ENCODE measurements at regions not wholly inside any gene's neighbourhood (a gene's known extent, or its start where the extent isn't known, plus 50 kb on each side); places are given as distances from the start of the nearest gene placed in this dataset.

DNA sequence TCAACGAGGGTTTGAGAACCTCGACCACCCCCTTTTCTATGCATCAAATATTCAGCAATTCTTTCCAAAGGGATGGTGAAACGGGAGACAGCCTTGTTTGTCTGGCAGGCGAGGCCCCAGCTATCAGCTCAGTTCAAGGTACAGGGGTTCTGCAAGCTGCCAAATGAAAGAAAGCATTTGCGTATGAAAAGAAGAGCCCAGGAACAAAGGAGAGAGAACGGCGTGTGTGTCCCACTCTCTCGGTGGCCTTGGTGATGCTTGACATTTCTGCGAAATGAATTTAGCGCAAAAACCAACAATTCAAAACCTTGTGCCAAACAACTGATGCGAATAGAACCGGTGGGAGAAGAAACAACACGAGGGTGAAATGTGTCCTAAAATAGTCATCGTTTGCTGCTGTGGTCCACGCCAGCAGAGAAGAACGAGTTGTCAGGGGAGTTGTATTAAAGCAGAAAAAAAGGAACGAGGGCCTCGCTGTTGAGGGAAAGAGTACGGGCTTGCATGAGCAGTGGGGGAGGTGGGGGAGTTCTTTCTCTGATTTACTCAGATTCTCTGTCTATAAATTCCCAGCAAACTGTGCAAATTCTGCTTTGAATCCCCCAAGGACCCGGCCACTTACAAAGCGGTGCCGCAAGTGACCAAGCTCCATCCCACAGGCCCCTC lies 97.7 kb downstream of the TMEM130 start:
- Histone ChIP-seq H3K36me3 (ENCODE audit: low read length) (no peaks in the 10 kb centered on the region), H3K27me3 (ENCODE audit: low read length) (no peaks in the 10 kb centered on the region), H2AFZ (ENCODE audit: low read depth, low read length, severe bottlenecking) (no peak overlapping the region), H3K4me2 (ENCODE audit: low read depth, low read length, poor library complexity, severe bottlenecking) (no peak overlapping the region), H3K9ac (ENCODE audit: low read length) (no peak overlapping the region), H3K79me2 (ENCODE audit: insufficient read depth, low read length) (no peaks in the 10 kb centered on the region), H3K4me3 (ENCODE audit: insufficient read depth, low read length, poor library complexity, severe bottlenecking) (no peak overlapping the region), H3K9me2 (replicated peaks; ENCODE audit: insufficient read depth, low read length) (no peaks in the 10 kb centered on the region), H3K27ac (ENCODE audit: low read depth, low read length) (no peak overlapping the region), H4K20me1 (ENCODE audit: low read depth, low read length) (no peaks in the 10 kb centered on the region), H3F3A (ENCODE audit: insufficient read depth) (no peaks in the 10 kb centered on the region), H3K9me3 (ENCODE audit: insufficient read depth, low read length) (no peaks in the 10 kb centered on the region)
- TF ChIP-seq CTCF (IDR thresholded peaks at IDR 0.05; ENCODE audit: insufficient read depth, low read length, poor library complexity, severe bottlenecking) = no peak
- no peak for TF ChIP-seq EZH2phosphoT487 (conservative IDR thresholded peaks at IDR 0.05; ENCODE audit: low read length)

GRCh38 chr7:98774884-98775283 lies 94.9 kb downstream of the TMEM130 start:
- Histone ChIP-seq H4K20me1 (ENCODE audit: low read depth, low read length) (no peaks in the 10 kb centered on the region), H3K79me2 (ENCODE audit: insufficient read depth, low read length) (no peaks in the 10 kb centered on the region), H3K4me2 (ENCODE audit: low read depth, low read length, poor library complexity, severe bottlenecking) (no peak overlapping the region), H3K9me2 (replicated peaks; ENCODE audit: insufficient read depth, low read length) (no peaks in the 10 kb centered on the region), H3K4me3 (ENCODE audit: insufficient read depth, low read length, poor library complexity, severe bottlenecking) (no peak overlapping the region), H3K9ac (ENCODE audit: low read length) (no peak overlapping the region), H3K27me3 (ENCODE audit: low read length) (no peaks in the 10 kb centered on the region), H3K36me3 (ENCODE audit: low read length) (no peaks in the 10 kb centered on the region), H3K9me3 (ENCODE audit: insufficient read depth, low read length) (no peaks in the 10 kb centered on the region), H2AFZ (ENCODE audit: low read depth, low read length, severe bottlenecking) (no peak overlapping the region), H3K27ac (ENCODE audit: low read depth, low read length) (no peak overlapping the region), H3F3A (ENCODE audit: insufficient read depth) (no peaks in the 10 kb centered on the region)
- TF ChIP-seq EZH2phosphoT487 (conservative IDR thresholded peaks at IDR 0.05; ENCODE audit: low read length) (no peak), CTCF (IDR thresholded peaks at IDR 0.05; ENCODE audit: insufficient read depth, low read length, poor library complexity, severe bottlenecking) (no peak)

DNA sequence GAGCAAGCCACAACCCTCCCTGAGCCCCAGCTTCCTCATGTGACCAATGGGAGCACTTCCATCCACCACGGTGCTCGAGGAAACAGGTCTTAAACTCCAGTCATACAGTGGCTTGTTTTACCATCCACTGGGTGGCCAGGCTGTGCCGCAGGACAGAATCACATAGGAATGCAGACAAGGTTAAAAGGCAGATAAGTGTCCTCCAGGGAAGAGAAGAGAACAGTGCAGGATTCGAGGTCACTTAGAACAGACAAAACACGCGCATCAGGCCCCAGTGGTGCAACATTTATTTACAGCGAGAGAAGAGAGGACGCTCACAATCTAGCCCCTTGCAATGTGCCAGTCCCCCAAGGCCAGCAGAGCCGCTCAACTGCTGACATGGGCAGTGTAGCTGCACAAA lies 92.8 kb downstream of the TMEM130 start:
- Histone ChIP-seq H3K9me2 (replicated peaks; ENCODE audit: insufficient read depth, low read length) (no peaks in the 10 kb centered on the region), H3K36me3 (ENCODE audit: low read length) (no peaks in the 10 kb centered on the region), H3F3A (ENCODE audit: insufficient read depth) (no peaks in the 10 kb centered on the region), H3K27ac (ENCODE audit: low read depth, low read length) (no peak overlapping the region), H2AFZ (ENCODE audit: low read depth, low read length, severe bottlenecking) (no peak overlapping the region), H3K4me2 (ENCODE audit: low read depth, low read length, poor library complexity, severe bottlenecking) (no peak overlapping the region), H3K4me3 (ENCODE audit: insufficient read depth, low read length, poor library complexity, severe bottlenecking) (no peak overlapping the region), H4K20me1 (ENCODE audit: low read depth, low read length) (no peaks in the 10 kb centered on the region), H3K9me3 (ENCODE audit: insufficient read depth, low read length) (no peaks in the 10 kb centered on the region), H3K79me2 (ENCODE audit: insufficient read depth, low read length) (no peaks in the 10 kb centered on the region), H3K27me3 (ENCODE audit: low read length) (no peaks in the 10 kb centered on the region), H3K9ac (ENCODE audit: low read length) (no peak overlapping the region)
- TF ChIP-seq EZH2phosphoT487 (conservative IDR thresholded peaks at IDR 0.05; ENCODE audit: low read length) = no peak
- TF ChIP-seq CTCF (IDR thresholded peaks at IDR 0.05; ENCODE audit: insufficient read depth, low read length, poor library complexity, severe bottlenecking) = no peak

All from SU-DHL-6 (cell line).